IMR-90 (cell line): ENCODE measurements at regions not wholly inside any gene's neighbourhood (a gene's known extent, or its start where the extent isn't known, plus 50 kb on each side); places are given as distances from the start of the nearest gene placed in this dataset.

Experiments used
- ATAC-seq: fragments of 200-7000 bp; cut with Tn5 transposase; 2 replicates; pipeline ENCODE4 v1.9.1; 2020; ENCODE audit warnings: low read depth, mild to moderate bottlenecking, moderate library complexity
- BruUV-seq: library from RNA; stranded (reverse); fragments of 400-500 nt; replicated peaks from 2 replicates; lab custom pipeline; 2021; lab: Mats Ljungman, UMichigan
- CTCF ChIA-PET: fragments of 300-600 bp; formaldehyde crosslinking; extraction: SDS; loops from one replicate; lab custom pipeline; 2021; ENCODE audit warnings: antibody characterized with exemption; lab: Yijun Ruan, JAX
- POLR2A ChIA-PET: fragments of 300-600 bp; sonication (Branson Sonifier 250); formaldehyde crosslinking; loops from one replicate; lab custom pipeline; 2022; ENCODE audit warnings: antibody characterized with exemption; ENCODE audit not compliant: unreplicated experiment; lab: Charles Lee
- DNase-seq: peaks from one replicate; pipeline ENCODE4 v3.0.0; 2013
- H2AFZ ChIP-seq: replicated peaks from 2 replicates; pipeline ENCODE3; 2013; ENCODE audit warnings: low read length, mild to moderate bottlenecking; ENCODE audit not compliant: poor library complexity
- H2AK5ac ChIP-seq: 2 replicates; pipeline ENCODE4 v1.6.1; 2013; ENCODE audit warnings: low read depth, low read length, inconsistent platforms
- H2AK9ac ChIP-seq: replicated peaks from 2 replicates; pipeline ENCODE3; 2013; ENCODE audit warnings: mild to moderate bottlenecking, low read depth, low read length, moderate library complexity; ENCODE audit not compliant: poor library complexity
- H2BK120ac ChIP-seq: 2 replicates; pipeline ENCODE4 v1.6.1; 2013; ENCODE audit warnings: low read depth, low read length, inconsistent platforms
- H2BK15ac ChIP-seq: 3 replicates; pipeline ENCODE4 v1.6.1; 2013; ENCODE audit warnings: low read depth, low read length, inconsistent platforms
- H2BK20ac ChIP-seq: 2 replicates; pipeline ENCODE4 v1.6.1; 2013; ENCODE audit warnings: low read depth, mild to moderate bottlenecking, inconsistent platforms, low read length, moderate library complexity
- H2BK5ac ChIP-seq: 2 replicates; pipeline ENCODE4 v1.6.1; 2013; ENCODE audit warnings: mild to moderate bottlenecking, low read depth, low read length, inconsistent platforms; ENCODE audit not compliant: poor library complexity, severe bottlenecking
- H3K14ac ChIP-seq: replicated peaks from 2 replicates; pipeline ENCODE4 v1.6.1; 2013; ENCODE audit warnings: low read depth, low read length, inconsistent platforms
- H3K18ac ChIP-seq: 2 replicates; pipeline ENCODE4 v1.6.1; 2013; ENCODE audit warnings: low read depth, low read length, control low read depth
- H3K23ac ChIP-seq: 2 replicates; pipeline ENCODE4 v1.6.1; 2013; ENCODE audit warnings: low read depth, low read length, inconsistent platforms
- H3K27ac ChIP-seq: 2 replicates; pipeline ENCODE4 v1.5.1; 2013; ENCODE audit warnings: mild to moderate bottlenecking, control low read depth, low read length; ENCODE audit not compliant: insufficient read depth
- H3K27me3 ChIP-seq: 2 replicates; pipeline ENCODE4 v1.6.1; 2013; ENCODE audit warnings: low read length; ENCODE audit not compliant: control insufficient read depth, insufficient read depth
- H3K36me3 ChIP-seq: 2 replicates; pipeline ENCODE4 v1.6.1; 2013; ENCODE audit warnings: low read length, mixed read lengths; ENCODE audit not compliant: control insufficient read depth, insufficient read depth
- H3K4ac ChIP-seq: 2 replicates; pipeline ENCODE4 v1.6.1; 2013; ENCODE audit warnings: low read depth, low read length, inconsistent platforms
- H3K4me1 ChIP-seq: 2 replicates; pipeline ENCODE4 v1.6.1; 2013; ENCODE audit warnings: low read length, mixed read lengths; ENCODE audit not compliant: control insufficient read depth, insufficient read depth
- H3K4me2 ChIP-seq: 2 replicates; pipeline ENCODE4 v1.6.1; 2013; ENCODE audit warnings: low read depth, mild to moderate bottlenecking, control low read depth, low read length, moderate library complexity
- H3K4me3 ChIP-seq: 2 replicates; pipeline ENCODE4 v1.5.1; 2013; ENCODE audit warnings: low read depth, mild to moderate bottlenecking, control low read depth, low read length, moderate library complexity; ENCODE audit not compliant: insufficient read depth
- H3K56ac ChIP-seq: 2 replicates; pipeline ENCODE4 v1.6.1; 2013; ENCODE audit warnings: low read length, inconsistent platforms; ENCODE audit not compliant: insufficient read depth; ENCODE audit errors: extremely low read depth
- H3K79me1 ChIP-seq, 2 experiments: 2 replicates each; pipeline ENCODE4 v1.6.1; 2013; ENCODE audit warnings: low read length in 2 of 2, inconsistent platforms in 1 of 2, low read depth in 1 of 2
- H3K9ac ChIP-seq: 2 replicates; pipeline ENCODE4 v1.6.1; 2013; ENCODE audit warnings: low read depth, low read length, control low read depth
- H3K9me1 ChIP-seq: 2 replicates; pipeline ENCODE4 v1.6.1; 2013; ENCODE audit warnings: low read length, inconsistent platforms; ENCODE audit not compliant: insufficient read depth
- H3K9me3 ChIP-seq: 2 replicates; pipeline ENCODE4 v1.6.1; 2013; ENCODE audit warnings: low read length; ENCODE audit not compliant: control insufficient read depth, insufficient read depth
- H4K20me1 ChIP-seq: 2 replicates; pipeline ENCODE4 v1.6.1; 2013; ENCODE audit warnings: low read length, inconsistent platforms; ENCODE audit not compliant: insufficient read depth
- H4K5ac ChIP-seq: 2 replicates; pipeline ENCODE4 v1.6.1; 2013; ENCODE audit warnings: mild to moderate bottlenecking, low read depth, low read length, control low read depth
- H4K8ac ChIP-seq, 2 experiments: 2 replicates each; pipeline ENCODE4 v1.6.1; 2013; ENCODE audit warnings: low read depth in 2 of 2, low read length in 2 of 2, control low read depth in 1 of 2, inconsistent platforms in 1 of 2
- H4K91ac ChIP-seq: 2 replicates; pipeline ENCODE4 v1.6.1; 2013; ENCODE audit warnings: low read depth, low read length, inconsistent platforms; ENCODE audit not compliant: insufficient read depth
- CEBPB ChIP-seq: IDR thresholded peaks from 2 replicates; pipeline ENCODE4 v1.6.1; 2012; ENCODE audit warnings: low read depth, low read length, improper control_type of control experiment
- MAZ ChIP-seq: IDR thresholded peaks from 2 replicates; pipeline ENCODE4 v1.6.1; 2012; ENCODE audit warnings: low read depth, mild to moderate bottlenecking, low read length, improper control_type of control experiment, moderate library complexity, borderline replicate concordance
- POLR2A ChIP-seq: IDR thresholded peaks from 2 replicates; pipeline ENCODE4 v1.6.1; 2012; ENCODE audit warnings: mild to moderate bottlenecking, low read depth, low read length
- WGBS, 2 experiments: methylation state at CpG; one replicate each; pipeline versions ENCODE4 v1.1.5 to v1.1.7; 2013; ENCODE audit warnings: missing lambda C conversion rate in 2 of 2; ENCODE audit not compliant: insufficient read length in 1 of 2; ENCODE audit errors: extremely low coverage in 2 of 2; 5-methylcytosine and 5-hydroxymethylcytosine counted together
- dilution Hi-C: fragments of 300-500 bp; cut with HindIII; formaldehyde crosslinking; loops from one replicate; pipeline ENCODE4 v1.14.3; 2018; ENCODE audit warnings: low sequenced_read_pairs; ENCODE audit not compliant: unreplicated experiment
- in situ Hi-C: fragments of 300-500 bp; cut with MboI; formaldehyde crosslinking; loops from 3 replicates; pipeline ENCODE4 v1.14.3; 2019; ENCODE audit warnings: low sequenced_read_pairs, inconsistent platforms, mixed read lengths
- intact Hi-C: fragments of 100-400 bp; cut with micrococcal nuclease; formaldehyde crosslinking; loops from 2 replicates; pipeline ENCODE4 v1.10.0; 2022

DNA sequence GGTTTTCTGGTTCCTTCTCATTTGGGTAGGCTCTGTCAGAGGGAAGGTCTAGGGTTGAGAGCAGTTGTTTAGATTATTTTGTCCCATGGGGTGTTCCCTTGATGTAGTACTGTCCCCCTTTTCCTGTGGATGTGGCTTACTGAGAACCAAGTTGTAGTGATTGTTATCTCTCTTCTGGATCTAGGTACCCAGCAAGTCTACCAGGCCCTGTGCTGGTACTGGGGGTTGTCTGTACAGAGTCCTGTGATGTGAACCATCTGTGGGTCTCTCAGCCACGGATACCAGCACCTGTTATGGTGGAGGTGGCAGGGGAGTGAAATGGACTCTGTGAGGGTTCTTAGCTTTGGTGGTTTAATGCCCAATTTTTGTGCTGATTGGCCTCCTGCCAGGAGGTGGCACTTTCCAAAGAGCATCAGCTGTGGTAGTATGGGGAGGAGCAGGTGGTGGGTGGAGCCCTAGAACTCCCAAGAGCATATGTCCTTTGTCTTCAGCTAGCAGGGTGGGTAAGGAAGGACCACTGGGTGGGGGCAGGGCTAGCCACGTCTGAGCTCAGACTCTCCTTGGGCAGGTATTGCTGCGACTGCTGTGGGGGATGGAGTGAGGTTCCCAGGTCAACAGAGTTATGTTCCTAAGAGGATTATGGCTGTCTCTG lies 179.3 kb upstream of the BTG1 start:
- ChIA-PET POLR2A (no interaction called here), CTCF (interaction anchor here (0.6 kb wide), 2 partner anchors 27 to 44 kb away, joined by 3 to 4 read pairs; no protein-coding TSS in a partner anchor)
- Histone ChIP-seq H3K9me3 (no peaks in the 10 kb centered on the region), H3K36me3 (no peaks in the 10 kb centered on the region), H2BK120ac (no peak overlapping the region), H2BK15ac (no peak overlapping the region), H3K18ac (no peak overlapping the region), H3K56ac (no peak overlapping the region), H3K4ac (no peak overlapping the region), H2AK5ac (no peak overlapping the region), H3K27me3 (peaks cover 3% of the 10 kb centered on the region; the same call in 1 of the 2 replicates), H3K27ac (no peak overlapping the region), H4K20me1 (no peaks in the 10 kb centered on the region), H3K9ac (no peak overlapping the region), H3K9me1 (no peaks in the 10 kb centered on the region), H3K4me1 (no peaks in the 10 kb centered on the region), H3K79me1 (no peaks in the 10 kb centered on the region), H4K91ac (no peak overlapping the region), H2AK9ac (no peak overlapping the region), H3K23ac (no peak overlapping the region), H3K4me3 (no peak overlapping the region), H2BK20ac (no peak overlapping the region), H2BK5ac (no peak overlapping the region), H4K5ac (no peak overlapping the region), H3K14ac (no peak overlapping the region), H3K4me2 (no peak overlapping the region), H2AFZ (no peak overlapping the region), H4K8ac (no peak overlapping the region)
- DNase-seq (no peak), ATAC-seq (no peak)
- TF ChIP-seq POLR2A (no peak), MAZ (no peak), CEBPB (no peak)
- no TSS peak for BruUV-seq
- in situ Hi-C loops (no loop called here), intact Hi-C loops (no loop called here), dilution Hi-C loops (no loop called here)
- WGBS, 2 experiments, result no CpG with 5 or more reads among the region's 3 CpGs
